ES-I3 (cell line): ENCODE measurements at regions not wholly inside any gene's neighbourhood (a gene's known extent, or its start where the extent isn't known, plus 50 kb on each side); places are given as distances from the start of the nearest gene placed in this dataset.
"Not testable (repeated sequence)": the region's sequence is repeated elsewhere in the genome, so short reads cannot be mapped to it uniquely, and the experiment has no call there.

Source experiments
- H3K36me3 ChIP-seq: 2 replicates; pipeline ENCODE4 v1.6.1; 2013; ENCODE audit warnings: mild to moderate bottlenecking, low read length, control low read depth, moderate library complexity; ENCODE audit not compliant: insufficient read depth
- H3K4me1 ChIP-seq: 2 replicates; pipeline ENCODE4 v1.6.1; 2013; ENCODE audit warnings: mild to moderate bottlenecking, control low read depth, low read length; ENCODE audit not compliant: insufficient read depth
- H3K9ac ChIP-seq: 2 replicates; pipeline ENCODE4 v1.6.1; 2013; ENCODE audit warnings: low read depth, mild to moderate bottlenecking, low read length, moderate library complexity
- H3K9me3 ChIP-seq: 2 replicates; pipeline ENCODE4 v1.6.1; 2013; ENCODE audit warnings: mild to moderate bottlenecking, low read length, moderate library complexity; ENCODE audit not compliant: control insufficient read depth, insufficient read depth

DNA sequence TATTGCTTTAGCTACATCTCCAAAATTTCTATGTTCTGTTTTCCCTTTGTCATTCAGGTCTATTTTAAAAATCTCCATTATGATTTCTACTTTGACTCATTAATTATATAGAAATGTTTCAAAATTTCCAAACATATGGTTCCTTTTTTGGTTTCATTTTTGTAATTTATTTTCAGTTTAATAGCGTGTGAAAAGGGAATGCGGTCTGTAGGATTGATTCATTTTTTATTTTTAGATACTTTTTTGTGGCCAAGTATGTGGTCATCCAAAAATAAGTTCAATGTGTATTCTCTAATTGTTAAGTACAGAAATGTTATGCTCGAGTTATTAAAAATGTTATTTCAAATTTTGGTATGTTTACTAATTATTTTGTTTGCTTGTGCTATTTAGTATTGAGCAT is 72.5 kb upstream of the ANKRD1 start:
- Histone ChIP-seq H3K9me3 (no peaks in the 10 kb centered on the region), H3K4me1 (no peaks in the 10 kb centered on the region), H3K9ac (no peak overlapping the region)

GRCh38 chr10:90997670-90998069 is 76.8 kb upstream of the ANKRD1 start:
- no peak overlapping the region for H3K9ac ChIP-seq
- H3K4me1 ChIP-seq = no peaks in the 10 kb centered on the region
- no peaks in the 10 kb centered on the region for H3K36me3 ChIP-seq
- no peaks in the 10 kb centered on the region for H3K9me3 ChIP-seq

More for the DNA sequence above, 72.5 kb upstream of the ANKRD1 start:
- no peaks in the 10 kb centered on the region for H3K36me3 ChIP-seq

GRCh38 chr10:90998733-90999511 is 78.0 kb upstream of the ANKRD1 start:
- no peaks in the 10 kb centered on the region for H3K4me1 ChIP-seq

GRCh38 chr10:90999512-91000172 is 78.8 kb upstream of the ANKRD1 start:
- H3K9ac ChIP-seq = no peak overlapping the region

More at GRCh38 chr10:90998733-90999511, 78.0 kb upstream of the ANKRD1 start:
- H3K9me3 ChIP-seq = no peaks in the 10 kb centered on the region
- H3K36me3 ChIP-seq = no peaks in the 10 kb centered on the region
- H3K9ac ChIP-seq = no peak overlapping the region

GRCh38 chr10:91000470-91000869 is 79.6 kb upstream of the ANKRD1 start:
- H3K4me1 ChIP-seq = no peaks in the 10 kb centered on the region
- H3K9ac ChIP-seq = no peak overlapping the region
- H3K36me3 ChIP-seq = no peaks in the 10 kb centered on the region
- no peaks in the 10 kb centered on the region for H3K9me3 ChIP-seq

More at GRCh38 chr10:90999512-91000172, 78.8 kb upstream of the ANKRD1 start:
- Histone ChIP-seq H3K36me3 (no peaks in the 10 kb centered on the region), H3K9me3 (no peaks in the 10 kb centered on the region), H3K4me1 (no peaks in the 10 kb centered on the region)

DNA sequence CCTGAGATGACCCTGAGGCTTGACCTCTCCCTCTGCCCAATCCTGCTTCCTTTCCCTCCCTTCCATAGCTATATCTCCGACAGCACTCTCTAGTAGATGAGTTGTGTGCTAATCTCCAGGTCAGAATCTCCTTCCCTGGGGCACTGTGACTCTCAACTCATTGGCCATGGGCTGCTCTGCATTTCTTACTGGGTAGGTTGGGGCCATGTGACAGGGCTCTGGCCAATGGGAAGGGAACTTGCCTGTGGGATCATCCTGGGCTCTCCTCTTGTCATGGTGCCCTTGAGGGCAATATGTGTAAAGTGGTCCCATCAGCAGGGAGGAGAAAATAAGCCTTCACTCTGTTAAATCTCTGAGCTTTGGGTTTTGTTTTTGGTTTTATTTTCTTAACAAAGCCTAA is 80.1 kb upstream of the ANKRD1 start:
- Histone ChIP-seq H3K9ac (no peak overlapping the region), H3K9me3 (no peaks in the 10 kb centered on the region), H3K4me1 (no peaks in the 10 kb centered on the region), H3K36me3 (no peaks in the 10 kb centered on the region)

- Histone ChIP-seq H3K4me1 (no peaks in the 10 kb centered on the region), H3K36me3 (no peaks in the 10 kb centered on the region), H3K9me3 (no peaks in the 10 kb centered on the region)
These were observed 81.8 kb upstream of the ANKRD1 start for GRCh38 chr10:91002656-91003055.

DNA sequence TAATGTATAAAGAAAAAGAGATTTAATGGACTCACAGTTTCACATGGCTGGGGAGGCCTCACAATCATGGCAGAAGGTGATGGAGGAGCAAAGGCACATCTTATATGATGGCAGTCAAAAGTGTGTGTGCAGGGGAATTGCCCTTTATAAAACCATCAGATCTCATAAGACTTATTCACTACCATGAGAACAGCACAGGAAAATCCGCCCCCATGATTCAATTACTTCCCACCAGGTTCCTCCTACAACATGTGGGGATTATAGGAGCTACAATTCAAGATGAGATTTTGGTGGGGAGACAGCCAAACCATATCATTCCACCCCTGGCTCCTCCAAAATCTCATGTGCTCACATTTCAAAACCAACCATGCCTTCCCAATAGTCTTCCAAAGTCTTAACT is 82.5 kb upstream of the ANKRD1 start:
- not testable (repeated sequence) for H3K9me3 ChIP-seq, H3K9ac ChIP-seq, H3K4me1 ChIP-seq, H3K36me3 ChIP-seq

More at GRCh38 chr10:91002656-91003055, 81.8 kb upstream of the ANKRD1 start:
- H3K9ac ChIP-seq = no peak overlapping the region

DNA sequence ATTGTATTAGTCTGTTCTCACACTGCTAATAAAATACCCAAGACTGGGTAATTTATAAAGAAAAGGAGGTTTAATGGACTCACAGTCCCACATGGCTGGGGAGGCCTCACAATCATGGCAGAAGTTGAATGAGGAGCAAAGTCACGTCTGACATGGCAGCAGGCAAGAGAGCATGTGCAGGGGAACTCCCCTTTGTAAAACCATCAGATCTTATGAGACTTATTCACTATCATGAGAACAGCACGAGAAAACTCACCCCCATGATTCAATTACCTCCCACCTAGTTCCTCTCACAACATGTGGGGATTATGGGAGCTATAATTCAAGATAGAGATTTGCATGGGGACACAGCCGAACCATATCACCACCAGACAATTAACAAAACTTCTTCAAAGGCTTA is 84.4 kb upstream of the ANKRD1 start:
- H3K4me1 ChIP-seq, H3K9me3 ChIP-seq, H3K9ac ChIP-seq, H3K36me3 ChIP-seq: not testable (repeated sequence)

GRCh38 chr10:91006001-91006751 is 85.3 kb upstream of the ANKRD1 start:
- H3K9ac ChIP-seq = no peak overlapping the region
- no peaks in the 10 kb centered on the region for H3K9me3 ChIP-seq
- no peaks in the 10 kb centered on the region for H3K36me3 ChIP-seq
- H3K4me1 ChIP-seq = no peaks in the 10 kb centered on the region

GRCh38 chr10:91006752-91007346 is 86.0 kb upstream of the ANKRD1 start:
- Histone ChIP-seq H3K36me3 (no peaks in the 10 kb centered on the region), H3K9me3 (no peaks in the 10 kb centered on the region), H3K4me1 (no peaks in the 10 kb centered on the region), H3K9ac (no peak overlapping the region)

DNA sequence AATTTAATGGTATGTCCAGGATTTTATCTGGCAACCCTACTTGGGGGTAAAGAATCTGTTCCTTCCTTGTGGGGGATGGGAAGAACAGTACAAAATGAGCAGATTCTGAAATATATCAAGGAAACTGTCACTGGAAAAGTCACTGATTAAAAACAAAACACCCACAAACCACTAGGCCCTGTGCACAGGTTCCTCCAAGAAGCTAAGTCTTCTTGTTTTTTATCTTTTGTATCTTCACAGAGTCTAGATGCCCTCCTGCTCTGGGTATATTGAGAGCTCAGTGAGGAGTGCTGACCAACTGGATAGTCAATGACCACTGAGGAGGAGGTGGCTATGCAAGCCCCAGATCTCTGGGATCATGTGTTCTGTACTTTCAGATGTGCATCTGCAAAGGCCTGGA is 86.8 kb upstream of the ANKRD1 start:
- Histone ChIP-seq H3K9ac (no peak overlapping the region), H3K36me3 (no peaks in the 10 kb centered on the region), H3K4me1 (no peaks in the 10 kb centered on the region), H3K9me3 (no peaks in the 10 kb centered on the region)

GRCh38 chr10:91009121-91009520 is 88.2 kb upstream of the ANKRD1 start:
- Histone ChIP-seq H3K9ac (no peak overlapping the region), H3K36me3 (no peaks in the 10 kb centered on the region), H3K4me1 (no peaks in the 10 kb centered on the region), H3K9me3 (no peaks in the 10 kb centered on the region)

GRCh38 chr10:91010952-91011351 is 90.1 kb upstream of the ANKRD1 start:
- no peaks in the 10 kb centered on the region for H3K36me3 ChIP-seq
- no peaks in the 10 kb centered on the region for H3K9me3 ChIP-seq
- no peak overlapping the region for H3K9ac ChIP-seq
- no peaks in the 10 kb centered on the region for H3K4me1 ChIP-seq
